GM12891 (cell line): ENCODE measurements at regions not wholly inside any gene's neighbourhood (a gene's known extent, or its start where the extent isn't known, plus 50 kb on each side); places are given as distances from the start of the nearest gene placed in this dataset.

ENCODE experiments used
- DNase-seq: peaks from one replicate; pipeline ENCODE4 v3.0.0; 2011; ENCODE audit warnings: low spot score; ENCODE audit not compliant: insufficient read length
- FAIRE-seq: peaks from 2 replicates; lab custom pipeline; 2011; peaks lifted over from hg19 to GRCh38; lab: Jason Lieb, UNC
- PAX5 ChIP-seq: IDR thresholded peaks from 2 replicates; pipeline ENCODE4 v1.6.1; 2011; ENCODE audit warnings: low read length, moderate library complexity, mild to moderate bottlenecking; ENCODE audit not compliant: insufficient read depth, severe bottlenecking
- POLR2A ChIP-seq: IDR thresholded peaks from 2 replicates; pipeline ENCODE4 v1.6.1; 2011; ENCODE audit warnings: low read depth, low read length, control low read depth
- POLR2AphosphoS5 ChIP-seq: IDR thresholded peaks from 2 replicates; pipeline ENCODE4 v1.6.1; 2011; ENCODE audit warnings: low read depth, low read length, control low read depth
- POU2F2 ChIP-seq: IDR thresholded peaks from 2 replicates; pipeline ENCODE4 v1.6.1; 2011; ENCODE audit warnings: low read depth, mild to moderate bottlenecking, control low read depth, low read length, moderate library complexity
- SPI1 ChIP-seq: IDR thresholded peaks from 2 replicates; pipeline ENCODE4 v1.6.1; 2011; ENCODE audit warnings: low read depth, low read length, control low read depth
- TAF1 ChIP-seq: IDR thresholded peaks from 2 replicates; pipeline ENCODE4 v1.6.1; 2011; ENCODE audit warnings: low read depth, low read length, control low read depth

DNA sequence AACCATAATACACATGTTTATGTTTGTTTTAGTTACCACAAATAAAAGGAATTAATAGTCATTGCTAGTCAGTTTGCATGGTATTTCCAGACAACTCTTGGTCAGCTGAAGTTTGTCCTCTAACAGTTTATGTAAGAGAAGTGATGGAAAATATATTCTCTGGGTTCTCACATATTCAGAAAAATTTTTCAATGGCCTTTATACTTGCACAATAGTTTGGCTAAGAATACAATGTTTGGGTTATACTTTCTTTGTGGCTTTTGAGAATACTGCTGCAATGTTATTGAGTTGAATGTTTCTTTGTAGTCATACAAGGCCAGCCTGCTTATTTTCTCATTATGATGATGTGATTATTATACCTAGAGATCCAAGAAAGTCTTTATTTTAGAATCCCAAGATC is 133.9 kb downstream of the RAP2B start:
- DNase-seq (no peak), FAIRE-seq (no peak)

DNA sequence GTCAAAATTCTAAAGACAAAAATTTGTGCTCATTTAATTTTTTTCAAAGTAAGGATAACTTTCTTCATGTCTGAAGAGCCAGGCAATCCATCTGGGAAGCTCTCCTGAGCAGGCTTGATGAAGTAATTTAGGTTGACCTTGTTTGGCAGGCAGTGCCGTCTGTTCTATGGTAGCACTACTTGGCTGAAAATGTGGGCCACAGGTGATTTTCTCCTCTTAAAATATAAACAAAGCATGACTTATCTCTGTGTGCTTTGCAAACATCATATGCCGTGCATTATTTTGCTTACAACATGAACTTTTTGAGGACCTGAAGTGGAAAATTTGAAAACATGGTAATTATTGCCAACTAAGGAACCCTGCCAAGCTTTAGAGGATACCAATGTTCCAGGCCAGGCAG is 143.2 kb downstream of the RAP2B start:
- DNase-seq (no peak), FAIRE-seq (no peak)
- no peak for TF ChIP-seq POLR2A
- TF ChIP-seq POLR2AphosphoS5: no peak
- TF ChIP-seq SPI1: no peak
- TF ChIP-seq TAF1: no peak
- TF ChIP-seq POU2F2: no peak
- TF ChIP-seq PAX5: no peak

More for the DNA sequence above, 133.9 kb downstream of the RAP2B start:
- no peak for TF ChIP-seq POLR2A
- TF ChIP-seq POU2F2: no peak
- TF ChIP-seq TAF1: no peak
- no peak for TF ChIP-seq PAX5
- no peak for TF ChIP-seq POLR2AphosphoS5

DNA sequence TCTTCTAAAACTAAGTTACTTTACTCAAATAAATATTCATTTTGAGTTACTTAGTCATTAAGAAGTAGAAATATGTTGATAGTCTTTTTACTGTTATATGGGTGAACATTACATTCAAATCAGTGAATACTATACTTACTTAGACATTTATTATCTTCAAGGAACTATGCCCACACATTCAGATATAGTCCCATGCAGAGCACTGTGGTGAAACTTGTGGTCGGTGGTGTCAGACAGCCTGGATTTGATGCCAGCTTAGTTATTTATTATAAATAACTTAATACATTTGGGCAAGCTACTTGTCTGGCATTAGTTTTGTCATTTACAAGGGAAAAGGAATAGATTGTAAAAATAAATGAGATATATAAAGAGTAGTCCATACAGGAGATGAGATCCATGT is 149.5 kb downstream of the RAP2B start:
- FAIRE-seq: no peak
- no peak for DNase-seq
- no peak for TF ChIP-seq TAF1
- TF ChIP-seq POLR2AphosphoS5: no peak
- no peak for TF ChIP-seq PAX5
- TF ChIP-seq POU2F2: no peak
- TF ChIP-seq SPI1: no peak
- TF ChIP-seq POLR2A: no peak

DNA sequence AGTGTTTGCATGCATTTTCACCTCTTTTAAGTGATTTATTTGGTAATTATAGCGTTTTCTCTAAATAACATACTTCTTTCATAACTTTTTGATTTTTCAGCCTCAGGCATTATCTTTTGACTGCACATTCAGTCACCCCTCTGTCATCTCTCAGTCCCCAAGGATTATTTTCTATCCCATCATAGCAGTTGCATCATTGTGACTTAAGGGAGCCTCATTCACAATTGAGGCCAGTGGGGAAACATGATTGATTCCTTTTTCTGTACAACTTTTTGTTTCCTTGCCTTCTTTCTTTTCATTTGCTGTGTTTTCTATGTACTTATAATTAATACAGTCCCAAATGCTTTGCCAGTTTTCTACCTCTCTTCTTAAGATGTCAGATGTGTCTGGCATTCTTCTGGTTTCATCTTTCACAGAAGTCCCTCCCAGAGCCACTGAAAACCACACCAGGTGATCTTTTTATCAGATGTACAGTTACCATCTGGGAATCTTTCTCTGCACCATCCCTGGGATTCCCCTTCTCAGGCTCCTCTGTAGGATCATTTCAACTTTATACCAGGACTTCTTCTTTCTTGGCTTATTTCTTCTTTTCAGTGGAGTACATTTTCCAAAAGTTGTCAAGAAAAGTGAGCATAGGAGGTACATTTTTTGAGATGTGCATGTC is 151.4 kb downstream of the RAP2B start:
- FAIRE-seq (no peak), DNase-seq (no peak)
- TF ChIP-seq TAF1: no peak
- TF ChIP-seq SPI1: no peak
- TF ChIP-seq POU2F2: no peak
- TF ChIP-seq POLR2AphosphoS5: no peak
- TF ChIP-seq POLR2A: no peak
- TF ChIP-seq PAX5: no peak

DNA sequence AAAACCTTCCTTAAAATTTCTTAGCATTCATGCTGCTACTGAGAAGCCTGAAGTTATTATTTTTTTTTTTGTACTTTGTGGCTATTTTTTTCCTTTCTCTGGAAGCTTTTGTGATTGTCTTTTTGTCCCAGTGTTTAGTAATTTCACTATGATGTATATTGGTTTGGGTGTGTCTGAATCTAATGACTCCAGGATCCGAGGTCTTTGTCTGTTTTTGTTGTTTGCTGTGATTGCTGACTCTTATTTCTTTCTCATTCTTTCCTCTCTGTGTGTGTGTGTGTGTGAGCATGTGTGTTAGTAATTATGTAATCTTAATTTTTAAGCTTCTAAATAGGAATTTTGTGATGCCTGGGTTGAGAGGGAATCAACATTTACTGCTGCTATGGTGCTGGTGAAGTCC is 152.0 kb downstream of the RAP2B start:
- DNase-seq: no peak
- no peak for FAIRE-seq
- TF ChIP-seq POLR2A: no peak
- TF ChIP-seq POLR2AphosphoS5: no peak
- TF ChIP-seq TAF1: no peak
- TF ChIP-seq PAX5: no peak

DNA sequence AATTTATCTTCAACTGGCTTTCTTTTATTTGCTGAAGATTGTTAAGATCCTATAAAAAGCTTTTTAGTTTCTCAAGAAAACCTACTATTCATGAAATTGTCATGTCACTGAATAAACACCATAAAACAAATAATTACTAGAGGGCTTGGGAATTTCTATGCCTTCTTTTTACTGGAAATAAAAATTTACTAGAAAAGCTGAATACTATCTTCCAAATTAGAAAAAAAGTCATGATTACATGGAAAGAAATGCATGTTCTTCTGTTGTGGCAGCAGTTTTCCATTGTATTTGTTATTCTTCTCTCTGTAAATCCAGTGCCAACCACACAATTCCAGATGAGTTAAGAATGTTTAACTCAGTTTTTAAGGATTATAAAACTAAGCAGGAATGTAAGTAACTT is 153.8 kb downstream of the RAP2B start:
- DNase-seq (no peak), FAIRE-seq (no peak)
- TF ChIP-seq PAX5: no peak
- no peak for TF ChIP-seq POLR2AphosphoS5
- no peak for TF ChIP-seq POLR2A
- no peak for TF ChIP-seq TAF1
- TF ChIP-seq SPI1: no peak
- no peak for TF ChIP-seq POU2F2

DNA sequence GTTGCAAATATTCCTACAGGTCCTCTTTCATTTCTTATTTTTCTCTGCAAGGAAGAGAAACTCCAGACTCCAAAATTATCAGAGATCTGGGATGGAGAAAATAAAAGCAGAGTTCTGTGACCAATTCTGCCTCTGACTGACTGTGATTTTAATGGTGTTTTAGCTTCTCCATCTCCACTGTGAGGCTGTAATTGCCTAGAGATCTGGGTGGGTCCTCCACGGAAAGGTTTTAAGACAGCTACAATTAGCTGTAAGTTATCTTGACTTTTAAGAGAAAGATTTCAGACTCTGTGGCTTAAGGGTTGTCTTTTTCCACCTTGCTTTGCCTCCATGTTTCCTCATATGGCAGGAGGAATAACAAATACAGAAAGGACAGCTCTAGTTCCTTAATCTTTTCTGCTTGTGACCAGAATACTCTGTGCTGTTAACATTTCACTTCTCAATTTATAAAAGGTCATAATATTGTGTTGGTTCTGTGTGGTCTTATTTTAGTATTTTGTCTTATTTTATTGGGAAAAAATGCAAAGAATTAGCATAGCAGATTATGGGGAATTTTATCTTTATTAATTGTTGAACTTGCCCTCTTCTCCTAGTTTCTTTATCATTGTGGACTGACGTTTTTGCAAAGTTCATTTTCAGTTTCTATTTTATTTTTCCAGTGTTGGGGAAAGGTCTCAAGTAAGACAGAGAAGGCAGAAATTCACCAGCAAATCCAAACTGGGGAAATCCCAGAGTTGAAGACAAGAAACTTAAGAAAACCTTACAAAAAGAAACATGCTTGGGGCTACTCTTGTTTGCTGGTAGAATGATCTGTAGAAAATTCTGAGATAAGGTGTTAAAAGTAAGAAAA is 157.9 kb downstream of the RAP2B start:
- FAIRE-seq: no peak
- DNase-seq: no peak
- TF ChIP-seq POLR2A (no peak), POLR2AphosphoS5 (no peak), POU2F2 (no peak), PAX5 (no peak), TAF1 (no peak), SPI1 (no peak)

DNA sequence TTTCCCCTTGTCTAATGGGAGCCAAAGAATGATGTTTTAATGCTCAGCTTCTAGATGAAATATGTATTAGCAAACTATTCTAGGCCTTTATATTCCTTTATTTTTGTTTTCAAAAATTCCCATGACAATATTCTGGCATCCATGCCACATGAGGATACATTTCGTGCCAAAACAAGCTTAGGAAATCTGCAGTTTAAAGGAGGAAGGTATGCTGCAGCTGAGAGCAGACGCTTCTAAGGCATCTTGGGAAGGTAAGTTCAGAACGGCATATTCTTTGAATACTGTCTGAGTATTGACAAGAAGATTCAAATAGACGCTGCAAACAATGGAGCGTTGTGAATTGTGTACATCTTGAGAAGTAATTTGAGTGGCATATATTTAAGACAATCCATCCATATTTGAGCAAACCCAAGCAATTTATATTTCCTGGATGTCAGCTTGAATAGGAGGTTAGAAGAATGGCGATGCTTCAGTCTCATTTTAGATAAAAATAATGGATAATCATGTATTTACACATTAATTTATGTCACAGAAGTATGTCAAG is 158.6 kb downstream of the RAP2B start:
- FAIRE-seq (no peak), DNase-seq (no peak)
- no peak for TF ChIP-seq TAF1
- no peak for TF ChIP-seq POU2F2
- no peak for TF ChIP-seq SPI1
- no peak for TF ChIP-seq PAX5
- no peak for TF ChIP-seq POLR2AphosphoS5
- TF ChIP-seq POLR2A: no peak

DNA sequence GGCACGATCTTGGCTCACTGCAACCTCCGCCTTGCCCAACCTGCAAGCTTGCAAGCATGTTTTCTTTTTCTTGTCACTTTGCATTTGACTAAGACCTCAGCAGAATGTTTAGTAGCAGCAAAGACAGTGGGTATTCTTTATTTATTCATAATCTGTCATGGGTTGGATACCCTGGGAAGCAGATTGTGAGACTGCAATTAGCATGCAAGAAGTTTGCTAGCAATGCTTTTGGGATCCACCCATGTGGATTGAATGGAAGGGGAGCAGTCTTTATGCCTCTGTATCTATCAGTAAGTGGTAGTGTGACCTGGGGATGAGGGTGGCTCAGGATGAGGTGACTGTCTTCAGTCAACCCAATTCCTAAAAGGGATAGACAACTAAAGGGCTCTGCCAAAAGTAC is 166.7 kb downstream of the RAP2B start:
- no peak for TF ChIP-seq TAF1
- no peak for TF ChIP-seq PAX5
- TF ChIP-seq POLR2A: no peak
- no peak for TF ChIP-seq POU2F2
- TF ChIP-seq POLR2AphosphoS5: no peak
- TF ChIP-seq SPI1: no peak
- DNase-seq: no peak
- no peak for FAIRE-seq
